Fibroblast of skin of right biceps (primary cell): ENCODE measurements at regions not wholly inside any gene's neighbourhood (a gene's known extent, or its start where the extent isn't known, plus 50 kb on each side); places are given as distances from the start of the nearest gene placed in this dataset.
"Not testable (repeated sequence)": the region's sequence is repeated elsewhere in the genome, so short reads cannot be mapped to it uniquely, and the experiment has no call there.

Experiments used
- DNase-seq: peaks from one replicate; pipeline ENCODE4 v3.0.0-alpha.2; 2013

DNA sequence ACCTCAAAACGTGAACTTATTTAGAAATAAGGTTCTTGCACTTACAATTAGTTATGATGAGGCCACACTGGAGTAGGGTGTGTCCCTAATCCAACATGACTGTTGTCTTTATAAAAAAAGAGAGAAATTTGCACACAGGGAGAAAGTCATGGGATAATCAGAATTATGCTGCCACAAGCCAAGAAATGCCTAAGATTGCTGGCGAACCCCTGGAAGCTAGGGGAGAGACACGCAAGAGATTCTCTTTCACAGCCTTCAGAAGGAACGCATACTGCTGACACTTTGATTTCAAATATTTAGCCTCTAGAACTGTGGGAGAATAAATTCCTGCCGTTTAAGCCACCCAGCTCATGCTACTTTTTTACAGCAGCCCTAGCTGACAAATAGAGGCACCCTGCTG, 138.3 kb downstream of the CCDC71L start:
- no peak for DNase-seq

DNA sequence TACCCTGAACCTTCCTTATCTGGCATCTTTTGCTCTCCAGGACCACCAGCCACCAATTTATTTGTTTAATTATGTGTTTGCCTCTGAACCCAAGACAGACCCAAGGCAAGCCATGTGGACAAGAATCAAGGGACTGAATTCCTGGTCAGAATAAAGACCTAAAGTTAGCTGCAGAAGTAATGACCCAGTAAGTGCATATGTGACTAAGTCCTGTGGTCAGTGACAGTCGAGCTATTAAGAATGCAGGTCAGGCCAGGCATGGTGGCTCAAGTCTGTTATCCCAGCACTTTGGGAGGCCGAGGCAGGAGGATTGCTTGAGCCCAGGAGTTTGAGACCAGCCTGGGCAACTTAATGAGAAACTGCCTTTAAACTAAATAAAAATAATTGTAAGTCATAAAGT, 139.4 kb downstream of the CCDC71L start:
- DNase-seq = no peak

DNA sequence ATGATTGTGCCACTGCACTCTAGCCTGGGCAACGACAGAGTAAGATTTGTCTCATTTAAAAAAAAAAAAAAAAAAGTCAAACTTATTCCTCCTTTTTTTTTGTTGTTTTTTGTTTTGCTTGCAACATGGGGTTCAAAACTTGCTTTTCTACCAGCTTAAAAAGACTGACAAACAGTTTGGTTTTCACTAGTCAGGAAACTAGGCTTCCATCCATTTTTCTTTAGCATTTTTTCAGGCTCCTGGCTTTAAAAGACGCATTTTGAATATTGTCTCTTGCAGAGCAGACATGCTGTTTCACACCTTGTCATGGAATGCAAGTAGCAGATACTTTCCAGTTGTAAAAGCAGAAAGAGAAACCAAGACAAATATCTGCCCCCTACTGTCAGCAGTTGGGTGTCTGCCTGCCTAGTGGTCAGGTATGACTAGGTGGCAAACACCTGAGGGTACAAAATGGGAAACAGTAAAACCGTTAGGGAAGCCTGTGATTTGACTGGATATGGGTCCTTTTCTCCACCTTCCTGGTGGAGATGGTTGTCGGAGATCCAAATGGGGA, 139.9 kb downstream of the CCDC71L start:
- DNase-seq = no peak

DNA sequence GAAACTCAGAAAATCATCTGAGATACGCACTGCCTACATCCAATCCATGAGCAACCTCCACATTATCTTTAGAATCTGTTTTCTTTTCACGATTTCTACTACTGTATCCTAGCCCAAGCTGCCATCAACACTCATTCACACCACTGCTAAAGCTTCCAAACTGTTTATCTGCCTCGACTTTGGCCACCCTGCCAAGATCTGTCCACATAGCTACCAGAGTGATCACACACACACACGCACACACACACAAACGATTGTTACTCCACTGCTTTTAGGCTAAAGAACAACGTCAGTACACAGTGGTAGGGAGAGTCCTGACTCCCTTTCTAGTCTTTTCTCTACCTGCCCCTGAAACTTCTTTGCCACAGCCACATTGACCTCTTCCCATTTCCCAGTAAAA, 142.0 kb downstream of the CCDC71L start:
- no peak for DNase-seq

DNA sequence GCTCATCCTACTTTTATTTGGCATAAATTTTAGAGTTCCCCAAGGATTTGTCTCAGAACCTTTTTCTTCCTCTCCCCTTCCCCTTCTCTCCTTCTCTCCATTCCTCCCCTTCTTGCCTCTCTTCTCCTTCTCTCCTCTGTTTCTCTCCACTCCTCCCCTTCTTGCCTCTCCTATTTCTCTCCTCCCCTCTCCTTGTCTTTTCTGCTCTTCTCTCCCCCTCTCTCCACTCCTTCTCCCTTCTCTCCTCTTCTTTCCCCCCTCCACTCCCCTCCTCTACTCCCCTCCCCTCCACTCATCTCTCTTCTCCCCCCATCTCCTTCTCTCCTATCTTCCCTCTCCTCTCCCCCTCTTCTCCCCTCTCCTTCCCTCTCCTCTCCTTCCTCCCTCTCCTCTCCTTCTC, 142.7 kb downstream of the CCDC71L start:
- DNase-seq = no peak

DNA sequence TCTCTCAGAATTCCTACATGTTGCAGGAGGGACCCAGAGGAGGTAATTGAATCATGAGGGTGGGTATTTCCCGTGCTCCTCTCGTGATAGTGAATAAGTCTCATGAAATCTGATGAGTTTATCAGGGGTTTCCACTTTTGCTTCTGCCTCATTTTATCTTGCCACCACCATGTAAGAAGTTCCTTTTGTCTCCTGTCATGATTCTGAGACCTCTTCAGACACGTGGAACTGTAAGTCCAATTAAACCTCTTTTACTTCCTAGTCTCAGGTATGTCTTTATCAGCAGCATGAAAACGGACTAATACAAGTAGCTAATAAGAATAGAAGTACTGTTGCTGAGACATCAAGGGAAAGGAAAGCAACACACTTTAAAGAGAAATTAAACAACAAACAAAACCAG, 143.4 kb downstream of the CCDC71L start:
- no peak for DNase-seq

DNA sequence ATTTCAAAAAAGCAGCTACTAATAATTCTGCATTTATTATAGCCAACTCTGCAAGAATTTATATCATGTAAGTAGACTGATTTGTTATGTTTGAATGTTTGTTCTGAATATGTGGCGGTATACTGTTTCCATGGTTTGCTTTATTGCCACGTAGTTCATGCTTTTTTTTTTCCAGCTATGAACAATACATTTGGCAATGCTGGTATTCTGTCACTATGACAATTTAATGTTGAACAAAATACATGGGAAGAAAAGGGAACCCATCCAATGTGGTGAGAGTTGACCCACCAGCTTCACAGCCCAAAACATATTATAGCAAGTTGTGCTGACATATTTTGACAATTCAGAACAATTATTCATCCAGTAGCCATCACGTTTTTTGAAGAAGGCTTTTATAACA, 145.6 kb downstream of the CCDC71L start:
- DNase-seq = no peak

DNA sequence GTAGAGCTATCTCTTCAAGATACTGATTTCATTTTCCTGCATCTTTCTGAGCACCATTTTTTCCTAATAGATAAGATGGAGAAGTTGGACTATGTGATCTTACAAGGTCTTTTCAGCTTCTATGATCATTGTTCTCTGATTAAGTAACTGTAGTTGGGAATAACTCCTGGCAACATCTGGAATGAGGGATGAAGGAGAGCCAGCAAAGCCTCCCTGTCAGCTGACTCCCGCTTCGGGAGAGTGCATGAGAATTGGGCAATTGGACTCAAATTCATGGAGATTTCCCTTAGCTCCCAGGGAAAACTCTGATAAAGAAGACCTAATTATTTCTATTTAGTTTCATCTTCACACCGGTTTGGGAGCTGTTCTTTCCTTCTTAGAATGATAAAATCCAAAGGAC, 146.1 kb downstream of the CCDC71L start:
- DNase-seq = no peak

DNA sequence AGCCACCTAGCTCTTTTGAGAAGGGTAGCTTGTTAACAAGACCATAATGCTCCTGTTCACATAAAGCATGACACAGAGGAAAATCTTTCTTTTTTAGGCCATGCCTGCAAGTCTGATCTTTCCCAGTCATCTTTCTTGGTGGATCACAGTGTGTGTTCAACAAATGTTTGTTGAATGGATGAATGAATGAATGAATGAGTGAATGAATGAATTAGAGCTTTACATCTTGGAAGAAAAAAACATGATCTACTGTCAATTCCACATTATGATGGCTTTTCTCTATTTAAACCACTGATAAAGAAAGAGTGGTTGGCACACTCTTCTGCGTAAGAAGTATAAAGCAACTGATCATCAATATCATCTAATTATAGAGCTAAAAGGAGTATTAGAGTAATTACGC, 148.7 kb downstream of the CCDC71L start:
- DNase-seq = no peak

DNA sequence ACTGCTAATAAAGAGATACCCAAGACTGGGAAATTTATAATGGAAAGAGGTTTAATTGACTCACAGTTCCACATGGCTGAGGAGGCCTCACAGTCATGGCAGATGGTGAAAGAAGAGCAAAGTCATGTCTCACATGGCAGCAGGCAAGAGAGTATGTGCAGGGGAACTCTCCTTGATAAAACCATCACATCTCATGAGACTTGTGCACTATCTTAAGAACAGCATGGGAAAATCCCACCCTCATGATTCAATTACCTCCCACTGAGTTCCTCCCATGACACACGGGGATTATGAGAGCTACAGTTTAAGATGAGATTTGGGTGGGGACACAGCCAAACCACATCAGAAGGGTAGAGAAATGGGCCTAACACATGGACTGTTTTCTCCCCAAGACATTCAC, 156.3 kb downstream of the CCDC71L start:
- peak; percentile 43 for DNase-seq

DNA sequence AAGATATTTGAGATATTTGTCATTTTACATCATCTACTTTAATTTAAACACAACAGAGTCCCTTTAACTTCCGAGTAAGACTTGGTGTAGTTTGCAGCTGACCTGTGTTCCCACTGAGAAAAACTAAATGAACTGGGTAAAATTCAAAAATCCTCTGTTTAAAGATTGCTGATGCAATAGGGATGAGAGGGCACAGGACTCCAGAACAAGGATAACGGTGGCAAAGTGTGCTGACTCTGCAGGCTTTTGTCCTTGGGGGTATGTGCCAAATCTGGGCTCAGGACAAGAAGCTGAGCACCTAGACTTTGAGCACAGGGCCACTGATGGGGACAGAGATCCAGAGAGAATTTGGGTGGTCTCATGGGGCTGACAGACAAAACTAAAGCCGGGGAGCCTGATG, 156.8 kb downstream of the CCDC71L start:
- no peak for DNase-seq

DNA sequence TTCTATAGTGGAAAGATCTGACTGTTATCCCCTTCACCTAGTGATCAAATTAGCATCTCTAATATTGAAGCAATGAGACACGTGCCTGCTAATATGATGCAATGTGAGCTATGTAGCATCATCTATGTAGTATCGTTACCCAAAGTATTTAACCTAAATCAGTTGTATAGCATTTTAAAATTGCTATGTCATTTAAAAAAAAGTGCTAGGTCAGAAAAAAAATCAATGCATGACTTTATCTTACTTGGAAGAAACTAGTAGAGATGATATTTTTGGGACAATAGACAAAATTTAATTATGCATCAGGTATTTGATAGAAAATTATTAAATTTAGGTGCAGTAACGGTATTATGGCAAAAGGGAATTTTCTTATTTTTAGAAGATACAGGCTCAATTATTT, 157.3 kb downstream of the CCDC71L start:
- no peak for DNase-seq

DNA sequence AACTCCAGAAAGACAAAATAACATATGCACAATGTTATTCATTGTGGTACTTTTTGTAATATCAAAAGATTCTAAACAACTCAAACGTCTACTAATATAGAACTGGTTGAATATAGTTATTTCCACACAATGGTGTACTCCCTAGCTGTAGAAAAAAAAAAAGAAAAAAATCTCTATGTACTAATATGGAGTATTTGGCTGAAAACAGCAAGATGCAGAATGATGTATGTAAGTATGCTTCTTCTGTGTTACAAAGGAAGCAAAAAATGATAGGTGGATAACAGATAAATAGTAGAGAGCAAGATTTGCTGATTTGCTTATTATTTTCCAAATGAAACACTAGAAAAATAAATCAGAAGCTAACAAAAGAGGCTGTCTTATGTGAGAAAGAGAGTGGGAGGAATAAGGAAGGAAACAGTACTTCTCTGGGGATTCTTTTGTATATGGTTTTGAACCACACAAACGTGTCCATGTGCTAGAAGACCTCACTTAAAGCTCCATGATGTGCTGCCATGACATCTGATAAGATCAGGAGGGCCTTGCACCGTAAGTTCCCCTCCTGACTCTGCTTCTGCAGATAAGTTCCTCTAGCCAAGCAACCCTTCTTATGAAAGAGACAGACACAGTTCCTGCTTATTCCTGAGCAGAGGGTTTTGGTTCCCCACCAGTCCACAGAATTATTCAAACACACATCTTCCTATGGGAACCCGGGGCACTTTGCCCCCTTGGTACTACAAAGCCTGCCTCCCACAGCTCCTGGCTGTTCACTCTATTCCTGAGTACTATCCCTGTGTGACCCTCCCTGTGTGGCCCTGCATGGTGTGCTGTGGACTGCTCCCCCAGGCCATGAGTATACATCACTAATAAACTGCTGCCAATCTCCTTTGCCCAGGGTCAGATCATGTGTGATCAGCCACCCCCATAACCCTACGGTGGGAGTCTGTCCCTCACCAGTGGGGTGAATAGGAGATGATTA, 159.1 kb downstream of the CCDC71L start:
- DNase-seq = no peak

DNA sequence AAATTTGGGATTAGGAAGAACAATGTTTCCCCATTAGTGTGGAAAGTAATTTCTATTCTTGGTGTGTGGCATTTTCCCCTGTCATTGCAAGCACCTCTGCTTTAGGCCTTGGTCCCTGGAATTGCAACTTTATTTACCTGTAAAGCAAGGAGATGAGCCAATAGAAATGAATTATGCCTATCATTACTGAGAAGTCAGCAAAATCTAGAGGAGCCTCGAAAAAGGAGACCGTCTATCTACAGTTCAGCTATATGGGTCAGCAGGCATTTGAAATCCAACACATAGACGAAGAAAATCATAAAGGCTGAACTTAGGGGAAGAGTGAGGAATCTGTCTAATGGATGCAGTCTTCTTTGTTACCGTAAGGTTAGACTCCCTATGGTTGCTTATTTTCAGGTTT, 161.1 kb downstream of the CCDC71L start:
- DNase-seq = no peak

DNA sequence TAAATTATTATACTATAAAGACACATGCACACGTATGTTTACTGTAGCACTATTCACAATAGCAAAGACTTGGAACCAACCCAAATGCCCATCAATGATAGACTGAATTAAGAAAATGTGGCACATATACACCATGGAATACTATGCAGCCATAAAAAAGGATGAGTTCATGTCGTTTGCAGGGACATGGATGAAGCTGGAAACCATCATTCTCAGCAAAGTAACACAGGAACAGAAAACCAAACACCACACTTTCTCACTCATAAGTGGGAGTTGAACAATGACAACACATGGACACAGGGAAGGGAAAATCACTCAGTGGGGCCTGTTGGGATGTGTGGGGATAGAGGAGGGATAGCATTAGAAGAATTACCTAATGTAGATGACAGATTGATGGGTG, 163.0 kb downstream of the CCDC71L start:
- not testable (repeated sequence) for DNase-seq

DNA sequence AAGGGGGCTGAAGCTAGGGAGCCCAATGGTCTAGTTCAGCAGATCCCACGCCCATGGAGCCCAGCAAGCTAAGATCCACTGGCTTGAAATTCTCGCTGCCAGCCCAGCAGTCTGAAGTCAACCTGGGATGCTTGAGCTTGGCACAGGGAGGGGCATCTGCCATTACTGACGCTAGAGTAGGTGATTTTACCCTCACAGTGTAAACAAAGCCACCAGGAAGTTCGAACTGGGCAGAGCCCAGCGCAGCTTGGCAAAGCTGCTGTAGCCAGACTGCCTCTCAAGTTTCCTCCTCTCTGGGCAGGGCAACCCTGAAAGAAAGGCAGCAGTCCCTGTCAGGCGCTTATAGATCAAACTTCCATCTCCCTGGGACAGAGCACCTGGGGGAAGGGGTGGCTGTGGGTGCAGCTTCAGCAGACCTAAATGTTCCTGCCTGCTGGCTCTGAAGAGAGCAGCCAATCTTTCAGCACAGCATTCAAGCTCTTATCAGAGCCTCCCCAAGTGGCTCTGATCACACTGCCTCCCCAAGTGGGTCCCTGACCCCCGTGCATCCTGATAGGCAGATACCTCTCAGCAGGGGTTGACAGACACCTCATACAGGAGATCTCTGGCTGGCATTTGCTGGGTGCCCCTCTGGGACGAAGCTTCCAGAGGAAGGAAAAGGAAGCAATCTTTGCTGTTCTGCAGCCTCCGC, 167.8 kb downstream of the CCDC71L start:
- no peak for DNase-seq

DNA sequence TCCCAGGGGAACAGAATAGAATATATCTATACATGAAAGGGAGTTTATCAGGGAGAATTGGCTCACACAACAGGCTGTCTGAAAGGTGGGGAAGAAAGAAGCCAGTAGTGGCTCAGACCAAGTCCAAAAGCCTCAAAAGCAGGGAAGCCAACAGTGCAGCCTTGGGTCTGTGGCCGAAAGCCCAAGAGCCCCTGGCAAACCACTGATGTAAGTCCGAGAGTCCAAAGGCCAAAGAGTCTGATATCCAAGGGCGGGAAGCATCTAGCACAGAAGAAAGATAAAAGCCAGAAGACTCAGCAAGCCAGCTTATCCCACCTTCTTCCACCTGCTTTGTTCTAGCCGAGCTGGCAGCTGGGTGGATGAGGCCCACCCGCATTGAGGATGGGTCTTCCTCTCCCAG, 172.5 kb downstream of the CCDC71L start:
- DNase-seq = no peak

DNA sequence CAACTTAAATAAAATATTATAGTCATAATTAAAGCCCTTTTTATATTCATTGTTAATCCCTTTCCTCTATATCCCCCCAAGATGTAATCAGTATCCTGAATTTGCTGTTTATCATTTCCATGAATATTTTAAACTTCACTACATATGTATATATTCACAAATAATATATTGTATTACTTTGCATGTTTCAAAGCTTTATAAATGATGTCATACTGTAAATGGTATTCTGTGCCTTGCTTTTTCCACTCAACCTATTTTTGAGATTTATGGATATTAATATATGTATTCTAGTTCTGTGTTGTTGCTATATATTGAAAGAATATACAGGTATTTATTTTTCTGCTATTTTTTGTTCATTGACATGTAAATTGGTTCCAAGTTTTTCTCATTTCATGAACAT, 173.1 kb downstream of the CCDC71L start:
- DNase-seq = no peak

DNA sequence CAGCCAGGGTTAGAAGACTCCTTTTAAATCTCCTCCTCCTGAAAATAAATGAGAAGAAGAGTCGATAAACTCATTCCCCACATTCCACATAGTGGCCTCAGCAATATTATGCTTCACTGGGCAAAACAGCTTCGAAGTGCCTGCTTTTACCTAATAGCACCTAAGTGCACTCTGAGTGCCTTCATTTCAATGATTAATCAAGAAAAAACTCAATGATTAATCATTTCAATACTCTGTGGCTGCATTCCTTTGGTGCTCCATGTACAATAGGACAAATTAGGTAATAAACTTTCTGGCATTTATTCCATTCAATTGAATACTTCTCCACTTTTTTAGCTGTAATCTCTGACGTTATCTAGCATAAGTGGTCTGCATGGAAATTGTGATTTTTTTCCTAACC, 174.6 kb downstream of the CCDC71L start:
- peak; percentile 90 for DNase-seq

DNA sequence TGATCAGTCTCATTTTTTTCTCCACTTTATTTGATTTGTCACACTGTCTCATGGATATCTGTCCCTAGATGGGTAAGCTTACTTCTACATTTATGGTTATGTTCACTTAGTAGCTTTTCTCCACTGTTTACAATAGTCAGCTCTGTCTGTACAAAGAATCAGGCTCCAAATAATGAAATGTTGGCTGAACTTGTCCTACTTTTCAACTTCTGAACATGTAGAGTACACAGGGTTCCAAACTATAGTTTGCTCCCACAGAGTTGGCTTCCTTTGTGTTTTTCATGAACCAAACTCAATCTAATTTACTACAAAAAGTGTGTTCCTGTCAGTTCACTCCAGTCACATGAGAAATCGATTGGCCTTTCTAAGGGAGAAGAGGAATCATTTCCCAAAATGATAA, 175.0 kb downstream of the CCDC71L start:
- DNase-seq = no peak

DNA sequence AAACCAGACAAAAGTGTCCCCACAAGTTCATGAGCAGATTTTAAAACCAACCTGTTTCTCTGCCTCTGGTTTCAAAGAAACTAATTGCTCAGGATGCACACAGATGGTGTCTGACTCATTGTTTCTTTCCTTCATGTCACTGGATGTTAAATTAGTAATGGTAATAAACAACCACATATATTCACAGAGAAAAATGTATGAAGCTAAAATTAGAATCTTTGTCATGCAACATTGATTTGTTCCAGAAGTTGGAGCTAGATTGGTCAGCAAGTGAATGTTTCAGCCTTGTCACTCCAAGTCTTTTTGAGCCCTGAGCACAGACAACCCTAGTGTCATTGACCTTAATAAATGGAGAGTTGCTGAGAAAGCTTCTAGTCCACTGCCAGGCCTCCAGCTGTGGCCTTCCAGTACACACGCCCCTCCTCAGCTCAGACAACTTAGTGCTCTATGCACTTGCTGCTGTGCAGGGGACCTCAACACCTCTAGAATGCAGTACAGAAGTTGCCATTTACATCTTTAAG, 175.9 kb downstream of the CCDC71L start:
- DNase-seq = peak; percentile 89

DNA sequence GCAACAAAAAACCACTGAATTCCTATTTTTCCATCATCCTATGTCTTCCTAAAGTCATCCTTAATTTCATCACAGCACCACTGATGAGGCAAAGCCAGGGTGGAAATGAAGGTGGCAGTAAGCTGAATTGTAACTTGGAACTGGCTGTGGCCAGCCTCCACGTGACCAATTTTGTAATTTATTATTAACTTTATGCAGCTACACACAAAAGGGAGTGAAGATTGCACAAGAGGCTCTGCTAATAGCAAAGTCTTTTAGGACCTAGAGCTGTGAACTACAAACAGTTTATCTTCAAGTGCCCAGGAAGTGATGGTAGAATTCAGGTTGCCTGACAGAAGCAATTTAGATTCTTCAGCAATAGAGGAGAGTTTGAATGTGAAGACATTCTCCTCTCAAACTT, 176.4 kb downstream of the CCDC71L start:
- DNase-seq = peak; percentile 26

DNA sequence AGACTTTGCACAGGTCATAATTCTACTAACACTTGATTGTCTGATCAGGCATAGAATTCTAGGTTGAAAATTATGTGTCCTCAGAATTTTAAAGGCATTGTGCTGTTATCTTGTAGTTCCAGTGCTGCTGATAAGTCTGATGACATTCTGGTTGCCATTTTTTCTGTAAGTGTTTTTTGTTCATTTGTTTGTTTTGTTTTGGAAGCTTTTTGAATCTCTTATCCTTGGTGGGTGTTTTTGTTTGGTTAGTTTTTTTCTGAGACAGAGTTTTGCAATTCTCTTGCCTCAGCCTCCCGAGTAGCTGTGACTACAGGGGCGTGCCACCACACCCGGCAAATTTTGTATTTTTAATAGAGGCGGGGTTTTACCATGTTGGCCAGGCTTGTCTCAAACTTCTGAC, 178.9 kb downstream of the CCDC71L start:
- no peak for DNase-seq

DNA sequence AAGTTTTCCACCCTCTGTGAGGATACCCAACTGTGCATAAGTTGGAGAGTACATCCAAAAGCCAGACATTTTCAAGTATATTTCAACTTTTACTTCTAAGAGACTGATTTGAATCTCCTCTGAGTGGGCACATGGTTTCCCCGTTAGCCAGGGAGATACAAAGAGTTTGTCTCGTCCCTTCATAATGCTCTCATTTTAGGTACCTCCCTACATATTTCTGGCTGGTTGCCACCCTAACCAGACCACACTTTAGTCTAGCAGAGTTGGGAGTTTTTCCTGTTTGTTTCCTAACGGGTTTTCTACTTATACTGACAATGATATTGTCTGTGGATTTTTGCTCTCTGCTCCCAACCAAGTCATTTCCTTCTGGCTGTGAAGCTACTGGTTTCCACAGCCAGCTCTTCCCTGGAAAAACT, 180.3 kb downstream of the CCDC71L start:
- no peak for DNase-seq
